ENCODE measurements at regions not wholly inside any gene's neighbourhood (a gene's known extent, or its start where the extent isn't known, plus 50 kb on each side); places are given as distances from the start of the nearest gene placed in this dataset.
"Not testable (repeated sequence)": the region's sequence is repeated elsewhere in the genome, so short reads cannot be mapped to it uniquely, and the experiment has no call there.

GRCh38 chr9:90521811-90522570 lies 120.6 kb downstream of the DIRAS2 start:
- no peak overlapping the region for H3K4me3 ChIP-seq
- no peak overlapping the region for H3K27ac ChIP-seq
- no peaks in the 10 kb centered on the region for H3K4me1 ChIP-seq (replicated peaks in 1 of 2)
- 68 to 75% (median 75%) methylated on average over 7 of the region's 7 CpGs for WGBS, 4 donors
- no peak for DNase-seq
- no peaks in the 10 kb centered on the region for H3K27me3 ChIP-seq
- no peaks in the 10 kb centered on the region for H3K36me3 ChIP-seq (replicated peaks in 1 of 2)
- H3K9me3 ChIP-seq (replicated peaks in 1 of 3): no peaks in the 10 kb centered on the region
- TF ChIP-seq CTCF (IDR thresholded peaks at IDR 0.05) (no peak), POLR2A (IDR thresholded peaks at IDR 0.05) (no peak)
- intact Hi-C loops (cut with DNase I): no loop called here

- TF ChIP-seq POLR2A (IDR thresholded peaks at IDR 0.05) (no peak), CTCF (IDR thresholded peaks at IDR 0.05) (no peak)
- Histone ChIP-seq H3K9me3 (replicated peaks in 1 of 3) (no peaks in the 10 kb centered on the region), H3K27me3 (no peaks in the 10 kb centered on the region), H3K4me1 (replicated peaks in 1 of 2) (no peaks in the 10 kb centered on the region), H3K27ac (no peak overlapping the region), H3K4me3 (no peak overlapping the region), H3K36me3 (replicated peaks in 1 of 2) (no peaks in the 10 kb centered on the region)
- WGBS, 4 donors: 20 to 38% (median 29%) methylated on average over 1 of the region's 1 CpG
- DNase-seq: no peak
- intact Hi-C loops (cut with DNase I): no loop called here
Measured at GRCh38 chr9:90523958-90524357, 118.7 kb downstream of the DIRAS2 start.

- no peaks in the 10 kb centered on the region for H3K4me1 ChIP-seq (replicated peaks in 1 of 2)
- intact Hi-C loops (cut with DNase I): no loop called here
- H3K27me3 ChIP-seq: no peaks in the 10 kb centered on the region
Measured at GRCh38 chr9:90526386-90526785, 116.2 kb downstream of the DIRAS2 start.

GRCh38 chr9:90536094-90536493 lies 106.5 kb downstream of the DIRAS2 start:
- H3K9me3 ChIP-seq (replicated peaks in 1 of 3); H3K27ac ChIP-seq; H3K4me3 ChIP-seq; H3K4me1 ChIP-seq (replicated peaks in 1 of 2); DNase-seq; H3K27me3 ChIP-seq; H3K36me3 ChIP-seq (replicated peaks in 1 of 2); intact Hi-C loops (cut with DNase I): not testable (repeated sequence)
- 65 to 73% (median 72%) methylated on average over 4 of the region's 4 CpGs for WGBS, 4 donors

More at GRCh38 chr9:90526386-90526785, 116.2 kb downstream of the DIRAS2 start:
- no peak for DNase-seq
- H3K9me3 ChIP-seq (replicated peaks in 1 of 3): no peaks in the 10 kb centered on the region
- no peaks in the 10 kb centered on the region for H3K36me3 ChIP-seq (replicated peaks in 1 of 2)
- H3K4me3 ChIP-seq: no peak overlapping the region
- H3K27ac ChIP-seq: no peak overlapping the region
- TF ChIP-seq POLR2A (IDR thresholded peaks at IDR 0.05) (no peak), CTCF (IDR thresholded peaks at IDR 0.05) (no peak)

- no peak overlapping the region for H3K4me3 ChIP-seq
- 77 to 85% (median 83%) methylated on average over 4 of the region's 4 CpGs for WGBS, 4 donors
- no peak overlapping the region for H3K27ac ChIP-seq
- intact Hi-C loops (cut with DNase I): no loop called here
- DNase-seq: no peak
- no peaks in the 10 kb centered on the region for H3K9me3 ChIP-seq (replicated peaks in 1 of 3)
- no peaks in the 10 kb centered on the region for H3K4me1 ChIP-seq (replicated peaks in 1 of 2)
- no peaks in the 10 kb centered on the region for H3K36me3 ChIP-seq (replicated peaks in 1 of 2)
- H3K27me3 ChIP-seq: peaks cover 4% of the 10 kb centered on the region
- TF ChIP-seq POLR2A (IDR thresholded peaks at IDR 0.05): no peak
- no peak for TF ChIP-seq CTCF (IDR thresholded peaks at IDR 0.05)
Measured at GRCh38 chr9:90538566-90538965, 104.1 kb downstream of the DIRAS2 start.
